SK-N-SH (cell line): ENCODE measurements at regions not wholly inside any gene's neighbourhood (a gene's known extent, or its start where the extent isn't known, plus 50 kb on each side); places are given as distances from the start of the nearest gene placed in this dataset.

ENCODE experiments used
- SIN3A ChIP-seq: IDR thresholded peaks from 2 replicates; pipeline ENCODE4 v1.6.1; 2012; ENCODE audit warnings: low read depth, mild to moderate bottlenecking, low read length, moderate library complexity, borderline replicate concordance
- ZBTB33 ChIP-seq: IDR thresholded peaks from 2 replicates; pipeline ENCODE4 v1.4.0; 2012; ENCODE audit warnings: low read depth, borderline replicate concordance

GRCh38 chr13:44088411-44088810 lies 208.7 kb downstream of the LACC1 start:
- no peak for TF ChIP-seq ZBTB33
- no peak for TF ChIP-seq SIN3A
